Type B pancreatic cell (in vitro differentiated cells): ENCODE measurements at regions not wholly inside any gene's neighbourhood (a gene's known extent, or its start where the extent isn't known, plus 50 kb on each side); places are given as distances from the start of the nearest gene placed in this dataset.

Experiments
- DNase-seq: peaks from one replicate; pipeline ENCODE4 v3.0.0; 2021; ENCODE audit warnings: mixed read lengths; ENCODE audit not compliant: unreplicated experiment; ENCODE audit errors: extremely low spot score
- H3K27ac Mint-ChIP-seq: 2 replicates; pipeline ENCODE4 v1.8.0; 2021; ENCODE audit warnings: mild to moderate bottlenecking, mixed read lengths
- H3K27me3 Mint-ChIP-seq: 2 replicates; pipeline ENCODE4 v1.8.0; 2021; ENCODE audit warnings: mixed read lengths
- H3K36me3 Mint-ChIP-seq: 2 replicates; pipeline ENCODE4 v1.8.0; 2021; ENCODE audit warnings: mixed read lengths
- H3K4me1 Mint-ChIP-seq: one replicate; pipeline ENCODE4 v1.8.0; 2021; ENCODE audit warnings: mixed read lengths; ENCODE audit not compliant: unreplicated experiment
- H3K4me3 Mint-ChIP-seq: 2 replicates; pipeline ENCODE4 v1.8.0; 2021; ENCODE audit warnings: mild to moderate bottlenecking, mixed read lengths
- H3K9me3 Mint-ChIP-seq: 2 replicates; pipeline ENCODE4 v1.8.0; 2021; ENCODE audit warnings: mixed read lengths
- TF ChIP-seq, protein P1 (sequence below): fragments of 200-600 bp; sonication (generic); conservative IDR thresholded peaks from 2 replicates; pipeline ENCODE4 v1.5.0; 2021; ENCODE audit warnings: antibody characterized with exemption, mild to moderate bottlenecking

DNA sequence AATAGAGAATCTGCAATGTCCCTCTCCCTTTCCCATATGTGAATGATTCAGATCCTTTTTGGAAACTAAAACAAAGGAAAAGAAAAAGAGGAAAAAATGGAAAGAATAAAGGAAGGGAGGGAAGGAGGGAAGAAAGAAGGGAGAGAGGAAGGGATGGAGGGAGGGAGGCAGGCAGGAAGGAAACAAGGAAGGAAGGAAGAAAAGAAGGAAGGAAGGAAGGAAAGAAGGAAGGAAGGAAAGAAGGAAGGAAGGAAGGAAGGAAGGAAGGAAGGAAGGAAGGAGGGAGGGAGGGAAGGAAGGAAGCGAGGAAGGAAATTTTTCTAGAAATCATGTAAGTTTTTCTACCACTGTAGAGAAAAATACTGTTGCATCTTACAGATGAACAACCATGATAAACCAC is 215.0 kb upstream of the CBLB start:
- H3K27me3 Mint-ChIP-seq = no peaks in the 10 kb centered on the region
- H3K4me1 Mint-ChIP-seq = no peaks in the 10 kb centered on the region
- no peak overlapping the region for H3K27ac Mint-ChIP-seq
- H3K36me3 Mint-ChIP-seq = no peaks in the 10 kb centered on the region
- H3K9me3 Mint-ChIP-seq = no peaks in the 10 kb centered on the region
- TF ChIP-seq, protein P1, sequence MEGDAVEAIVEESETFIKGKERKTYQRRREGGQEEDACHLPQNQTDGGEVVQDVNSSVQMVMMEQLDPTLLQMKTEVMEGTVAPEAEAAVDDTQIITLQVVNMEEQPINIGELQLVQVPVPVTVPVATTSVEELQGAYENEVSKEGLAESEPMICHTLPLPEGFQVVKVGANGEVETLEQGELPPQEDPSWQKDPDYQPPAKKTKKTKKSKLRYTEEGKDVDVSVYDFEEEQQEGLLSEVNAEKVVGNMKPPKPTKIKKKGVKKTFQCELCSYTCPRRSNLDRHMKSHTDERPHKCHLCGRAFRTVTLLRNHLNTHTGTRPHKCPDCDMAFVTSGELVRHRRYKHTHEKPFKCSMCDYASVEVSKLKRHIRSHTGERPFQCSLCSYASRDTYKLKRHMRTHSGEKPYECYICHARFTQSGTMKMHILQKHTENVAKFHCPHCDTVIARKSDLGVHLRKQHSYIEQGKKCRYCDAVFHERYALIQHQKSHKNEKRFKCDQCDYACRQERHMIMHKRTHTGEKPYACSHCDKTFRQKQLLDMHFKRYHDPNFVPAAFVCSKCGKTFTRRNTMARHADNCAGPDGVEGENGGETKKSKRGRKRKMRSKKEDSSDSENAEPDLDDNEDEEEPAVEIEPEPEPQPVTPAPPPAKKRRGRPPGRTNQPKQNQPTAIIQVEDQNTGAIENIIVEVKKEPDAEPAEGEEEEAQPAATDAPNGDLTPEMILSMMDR = no peak
- H3K4me3 Mint-ChIP-seq = no peak overlapping the region
- DNase-seq = no peak

DNA sequence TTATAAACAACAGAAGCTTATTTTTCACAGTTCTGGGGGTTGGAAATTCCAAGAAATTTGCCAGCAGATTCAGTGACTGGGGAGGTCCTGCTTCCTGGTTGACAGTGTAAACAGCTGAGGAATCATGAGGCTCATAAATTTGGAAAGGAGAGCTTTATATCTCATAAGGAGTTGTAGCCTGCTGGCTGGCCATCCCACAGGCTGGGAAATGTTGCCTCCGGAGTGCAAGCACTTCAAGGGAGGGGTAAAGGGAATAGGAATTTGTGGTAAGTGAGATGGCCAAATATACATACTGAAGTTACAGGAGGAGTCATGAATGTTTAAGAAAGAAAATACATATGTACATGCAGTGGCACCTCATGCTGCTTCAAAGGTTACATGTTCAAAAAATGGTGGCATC is 217.2 kb upstream of the CBLB start:
- Mint-ChIP-seq H3K9me3 (no peaks in the 10 kb centered on the region), H3K27me3 (no peaks in the 10 kb centered on the region), H3K4me1 (no peaks in the 10 kb centered on the region), H3K4me3 (no peak overlapping the region), H3K36me3 (no peaks in the 10 kb centered on the region), H3K27ac (no peak overlapping the region)
- TF ChIP-seq, protein P1 = no peak
- DNase-seq = no peak

DNA sequence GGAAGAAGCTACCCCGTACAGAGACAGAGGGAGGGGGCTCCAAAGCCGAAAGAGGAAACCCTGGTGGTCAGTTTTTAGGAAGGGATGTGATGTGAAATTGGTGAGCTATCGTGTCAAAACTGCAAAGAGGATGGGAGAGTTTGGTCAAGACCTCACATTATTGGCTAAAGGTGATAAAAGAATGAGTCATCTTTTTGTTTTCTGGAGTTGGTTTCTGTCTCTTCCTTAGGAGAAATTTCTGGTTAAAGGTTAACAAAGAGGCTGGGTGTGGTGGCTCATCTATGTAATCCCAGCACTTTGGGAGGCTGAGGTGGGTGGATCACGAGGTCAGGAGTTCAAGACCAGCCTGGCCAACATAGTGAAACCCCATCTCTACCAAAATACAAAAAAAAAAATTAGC is 217.8 kb upstream of the CBLB start:
- Mint-ChIP-seq H3K27me3 (no peaks in the 10 kb centered on the region), H3K9me3 (no peaks in the 10 kb centered on the region), H3K27ac (no peak overlapping the region), H3K4me3 (no peak overlapping the region), H3K36me3 (no peaks in the 10 kb centered on the region), H3K4me1 (no peaks in the 10 kb centered on the region)
- DNase-seq = no peak
- TF ChIP-seq, protein P1 = no peak

DNA sequence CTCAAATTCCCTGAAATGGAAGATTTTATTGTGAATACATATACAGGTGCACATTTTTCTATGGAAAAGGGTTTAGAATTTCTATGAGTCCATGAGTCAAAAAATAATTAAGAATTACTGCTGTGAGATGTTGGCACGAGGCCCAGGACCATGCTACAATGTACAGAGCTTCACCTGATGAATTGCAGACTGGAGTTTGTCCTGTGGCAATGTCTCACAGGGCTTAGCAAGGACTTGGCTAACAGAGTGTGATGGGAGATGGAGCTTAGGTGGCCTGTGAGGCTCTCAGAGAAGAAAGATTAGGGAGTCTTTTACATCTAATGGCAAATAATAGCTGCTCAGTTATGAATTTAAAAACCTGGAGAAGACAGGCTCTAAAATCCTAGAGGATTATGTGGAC is 219.5 kb upstream of the CBLB start:
- DNase-seq = no peak
- Mint-ChIP-seq H3K4me1 (no peaks in the 10 kb centered on the region), H3K36me3 (no peaks in the 10 kb centered on the region), H3K4me3 (no peak overlapping the region), H3K27me3 (no peaks in the 10 kb centered on the region), H3K9me3 (no peaks in the 10 kb centered on the region), H3K27ac (no peak overlapping the region)
- TF ChIP-seq, protein P1 = no peak

DNA sequence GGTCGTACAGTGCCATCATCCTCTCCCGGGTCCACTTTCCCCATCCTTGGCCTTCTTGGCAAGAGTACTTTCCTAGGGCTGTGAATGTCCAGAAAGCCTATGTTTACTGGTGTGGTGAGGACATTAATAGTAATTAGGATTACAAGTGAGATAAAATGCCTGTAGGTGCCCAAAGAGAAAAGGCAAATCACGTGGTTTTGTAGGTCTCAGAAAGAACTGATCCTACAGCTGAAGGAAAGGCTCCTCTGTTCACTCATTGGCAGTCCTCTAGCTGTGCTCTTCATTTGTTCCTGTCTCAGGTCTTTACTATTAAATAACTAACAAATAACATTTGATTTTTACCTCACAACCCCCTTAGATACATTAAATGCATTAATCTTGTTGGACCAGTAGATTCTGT is 220.1 kb upstream of the CBLB start:
- H3K27ac Mint-ChIP-seq = no peak overlapping the region
- TF ChIP-seq, protein P1 = no peak
- no peaks in the 10 kb centered on the region for H3K27me3 Mint-ChIP-seq
- no peaks in the 10 kb centered on the region for H3K36me3 Mint-ChIP-seq
- no peak overlapping the region for H3K4me3 Mint-ChIP-seq
- no peak for DNase-seq
- no peaks in the 10 kb centered on the region for H3K9me3 Mint-ChIP-seq
- no peaks in the 10 kb centered on the region for H3K4me1 Mint-ChIP-seq

DNA sequence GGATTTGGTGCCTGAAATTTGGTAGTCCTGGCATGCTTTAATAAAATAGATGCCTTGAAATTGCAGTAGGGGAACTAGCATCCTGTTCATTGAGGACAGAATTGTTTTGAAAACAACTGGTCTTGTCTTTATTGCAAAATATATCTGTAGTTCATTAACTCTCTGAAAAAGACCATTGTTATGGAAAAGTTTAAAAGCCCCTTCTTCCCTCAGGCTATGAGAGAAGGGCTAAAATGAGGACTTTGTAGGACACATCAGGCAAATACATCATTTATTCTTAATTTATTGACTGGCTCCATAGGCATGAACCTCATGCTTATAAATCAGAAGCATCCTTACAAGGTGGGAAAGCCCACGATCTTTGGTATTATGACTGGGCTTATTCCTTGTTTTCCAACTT is 221.0 kb upstream of the CBLB start:
- TF ChIP-seq, protein P1 = no peak
- Mint-ChIP-seq H3K27ac (no peak overlapping the region), H3K4me3 (no peak overlapping the region), H3K4me1 (no peaks in the 10 kb centered on the region), H3K27me3 (no peaks in the 10 kb centered on the region), H3K36me3 (no peaks in the 10 kb centered on the region), H3K9me3 (no peaks in the 10 kb centered on the region)
- no peak for DNase-seq
